DMS53 treated with DMSO at 0.1 percent for 48 hours (cell line): ENCODE measurements at regions not wholly inside any gene's neighbourhood (a gene's known extent, or its start where the extent isn't known, plus 50 kb on each side); places are given as distances from the start of the nearest gene placed in this dataset.
"Not testable (repeated sequence)": the region's sequence is repeated elsewhere in the genome, so short reads cannot be mapped to it uniquely, and the experiment has no call there.

Experiments
- DNase-seq: peaks from one replicate; lab custom pipeline; 2025; ENCODE audit not compliant: unreplicated experiment; lab: John Stamatoyannopoulos, UW

DNA sequence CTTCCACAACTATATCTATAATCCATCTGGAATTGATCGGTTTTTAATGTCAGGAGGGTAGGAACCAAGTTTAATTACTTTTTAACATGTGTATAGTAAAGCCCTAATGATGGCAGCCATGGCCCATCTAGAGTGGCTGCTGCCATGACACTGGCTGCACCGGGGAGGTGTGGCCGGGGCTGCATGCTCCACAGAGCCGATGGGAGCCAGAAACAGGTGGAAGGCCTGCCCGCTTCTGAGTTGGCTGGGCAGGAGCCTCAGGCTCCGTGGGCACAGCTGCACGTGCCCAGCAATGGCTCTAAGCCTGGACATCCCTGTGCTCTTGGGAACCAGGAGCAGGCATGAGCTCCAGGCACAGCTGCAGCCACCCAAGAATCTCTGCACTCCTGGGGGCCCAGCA, 73.0 kb downstream of the GBP6 start:
- DNase-seq, result no peak

DNA sequence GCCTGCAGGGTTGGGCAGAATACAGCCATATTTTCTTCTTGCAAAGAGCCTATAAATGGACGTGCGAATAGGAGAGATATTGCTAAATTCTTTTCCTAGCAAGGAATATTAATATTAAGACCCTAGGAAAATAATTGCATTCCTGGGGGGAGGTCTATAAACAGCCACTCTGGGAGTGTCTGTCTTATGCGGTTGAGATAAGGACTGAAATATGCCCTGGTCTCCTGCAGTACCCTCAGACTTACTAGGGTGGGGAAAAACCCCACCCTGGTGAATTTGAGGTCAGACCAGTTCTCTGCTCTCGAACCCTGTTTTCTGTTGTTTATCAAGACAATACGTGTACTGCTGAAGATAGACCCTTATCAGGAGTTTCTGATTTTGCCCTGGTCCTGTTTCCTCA, 74.4 kb downstream of the GBP6 start:
- not testable (repeated sequence) for DNase-seq

DNA sequence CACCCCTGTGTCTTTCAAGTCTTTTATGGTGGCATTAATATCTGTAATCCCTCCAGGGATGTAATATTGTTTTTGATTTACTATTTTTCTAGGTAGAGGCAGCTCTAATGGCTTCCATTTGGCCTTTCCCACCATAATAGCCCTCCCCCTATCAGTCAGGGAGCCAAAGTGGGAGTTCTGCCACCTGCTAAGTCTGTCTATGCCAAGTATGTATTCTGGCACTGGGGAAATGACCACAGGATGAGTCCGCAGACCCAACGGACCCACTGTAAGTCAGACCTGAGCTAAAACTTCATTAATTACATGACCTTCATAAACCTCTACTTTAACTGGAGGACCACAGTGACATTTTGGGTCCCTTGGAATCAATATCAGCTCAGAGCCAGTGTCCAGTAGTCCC, 77.1 kb downstream of the GBP6 start:
- DNase-seq, result no peak

DNA sequence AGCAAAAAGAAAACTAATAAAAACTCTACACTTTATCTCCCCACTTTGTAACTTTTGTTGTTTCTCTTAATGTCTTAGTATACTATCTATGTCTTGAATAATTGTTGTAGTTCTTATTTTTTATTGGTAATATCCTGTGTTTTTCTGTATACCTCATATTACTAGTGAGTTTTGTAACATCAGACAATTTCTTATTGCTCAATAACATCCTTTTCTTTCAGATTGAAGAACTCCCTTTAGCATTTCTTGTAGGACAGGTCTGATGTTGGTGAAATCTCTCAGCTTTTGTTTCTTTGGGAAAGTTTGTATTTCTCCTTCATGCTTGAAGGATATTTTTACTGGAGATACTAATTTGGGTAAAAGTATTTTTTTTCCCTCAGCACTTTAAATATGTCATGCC, 79.8 kb upstream of the LRRC8B start:
- no peak for DNase-seq

DNA sequence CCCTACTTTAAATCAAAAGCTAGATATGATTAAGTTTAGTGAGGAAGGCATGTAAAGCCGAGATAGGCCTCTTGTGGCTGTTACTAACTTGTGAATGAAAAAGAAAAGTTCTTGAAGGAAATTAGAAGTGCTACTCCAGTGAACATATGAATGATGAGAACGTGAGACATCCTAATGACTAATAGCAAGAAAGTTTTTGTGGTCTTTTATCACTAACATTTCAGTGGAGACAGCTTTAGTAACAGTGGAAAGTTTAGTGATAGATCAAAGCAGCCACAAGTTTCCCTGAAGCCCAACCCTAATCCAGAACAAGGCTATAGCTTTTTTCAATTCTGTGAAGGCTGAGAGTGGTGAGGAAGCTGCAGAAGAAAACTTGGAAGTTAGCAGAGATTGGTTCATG, 73.6 kb upstream of the LRRC8B start:
- DNase-seq, result no peak

DNA sequence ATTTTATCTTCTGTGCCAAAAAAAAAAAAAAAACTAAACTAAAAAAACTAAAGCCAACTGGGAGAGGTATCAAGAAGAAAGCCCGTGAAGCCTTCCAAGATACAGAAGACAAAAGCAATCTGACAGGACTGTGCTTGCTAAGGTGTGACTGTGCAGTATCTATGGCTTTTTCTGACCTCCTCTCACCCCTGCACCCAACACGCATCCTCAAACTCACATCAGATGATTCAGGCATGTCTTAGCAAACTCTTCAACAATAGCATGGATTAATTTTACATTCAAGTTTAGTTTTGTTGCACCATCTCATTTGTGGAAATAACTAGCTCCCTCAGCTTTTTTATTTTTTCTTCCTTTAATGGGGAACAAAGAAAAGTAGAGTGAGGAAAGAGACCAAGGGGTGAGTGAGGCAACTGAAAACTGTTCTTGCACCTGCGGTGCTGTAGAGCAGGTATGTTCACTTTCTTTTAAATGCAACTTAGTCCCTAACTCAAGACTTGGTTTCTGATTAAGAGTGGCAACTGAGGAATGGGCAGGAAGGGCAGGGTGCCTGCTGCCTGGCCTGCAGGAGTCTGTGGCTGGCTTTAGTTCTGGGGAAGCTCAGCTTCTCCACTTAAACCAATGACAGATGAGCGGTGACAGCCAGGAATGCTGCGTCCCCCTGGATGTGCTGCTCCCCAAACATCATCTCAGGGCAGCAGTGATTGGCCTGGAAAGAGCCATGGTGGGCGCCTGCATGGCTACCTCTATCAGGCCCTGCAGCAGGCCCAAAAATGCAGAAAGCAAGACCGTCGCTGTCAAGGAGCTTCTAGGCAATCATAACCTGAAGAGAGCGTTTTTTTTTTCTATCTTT, 71.3 kb upstream of the LRRC8B start:
- no peak for DNase-seq

DNA sequence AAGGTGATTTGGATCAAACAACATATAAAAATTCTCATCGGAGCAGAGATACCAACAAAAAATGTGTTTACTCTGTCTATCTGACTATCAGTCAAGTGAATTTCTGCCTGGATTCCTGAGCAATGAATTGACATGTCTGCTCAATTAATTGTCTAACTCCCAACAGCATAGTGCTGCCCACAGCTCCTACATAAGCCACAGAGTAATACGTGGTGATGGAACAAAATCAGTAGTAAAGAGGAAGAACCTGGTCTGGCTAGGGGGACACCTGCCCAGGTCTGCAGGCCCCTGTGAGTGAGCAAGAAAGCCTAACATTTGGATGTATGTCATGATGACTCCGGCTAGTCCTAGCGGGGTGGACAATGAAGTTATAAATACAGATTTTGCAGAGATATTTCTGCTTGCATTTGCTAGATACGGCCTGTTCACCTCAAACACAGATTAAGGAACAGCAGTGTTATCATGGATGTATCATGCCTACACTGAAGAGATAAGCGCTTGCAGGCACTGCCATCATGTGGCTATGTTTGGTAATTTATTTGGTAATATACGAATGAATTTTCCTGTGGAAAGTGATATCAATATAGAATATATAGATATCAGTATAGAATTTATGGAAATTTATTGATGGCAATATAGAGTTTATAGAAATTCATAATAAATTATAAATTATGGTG, 69.6 kb upstream of the LRRC8B start:
- DNase-seq, result peak; percentile 76

DNA sequence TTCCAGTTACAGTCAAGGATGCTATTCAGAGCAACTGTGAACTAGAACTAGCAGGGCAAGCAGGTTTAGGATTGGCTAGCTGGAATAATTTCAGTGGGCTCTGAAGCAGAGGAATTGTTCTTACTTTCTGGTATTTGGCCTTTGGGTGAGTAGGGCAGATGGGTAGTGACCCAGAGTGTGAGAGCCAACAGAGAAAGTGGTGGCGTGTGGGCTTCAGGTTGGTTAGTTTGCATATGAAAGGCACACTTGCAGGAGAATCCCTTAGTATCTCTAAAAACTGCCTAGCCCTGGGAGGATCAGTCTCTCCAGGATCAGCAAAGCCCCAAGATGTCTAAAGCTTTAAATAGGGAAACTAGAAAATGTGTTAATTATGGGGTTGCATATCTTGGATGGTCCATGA, 67.6 kb upstream of the LRRC8B start:
- DNase-seq, result no peak

DNA sequence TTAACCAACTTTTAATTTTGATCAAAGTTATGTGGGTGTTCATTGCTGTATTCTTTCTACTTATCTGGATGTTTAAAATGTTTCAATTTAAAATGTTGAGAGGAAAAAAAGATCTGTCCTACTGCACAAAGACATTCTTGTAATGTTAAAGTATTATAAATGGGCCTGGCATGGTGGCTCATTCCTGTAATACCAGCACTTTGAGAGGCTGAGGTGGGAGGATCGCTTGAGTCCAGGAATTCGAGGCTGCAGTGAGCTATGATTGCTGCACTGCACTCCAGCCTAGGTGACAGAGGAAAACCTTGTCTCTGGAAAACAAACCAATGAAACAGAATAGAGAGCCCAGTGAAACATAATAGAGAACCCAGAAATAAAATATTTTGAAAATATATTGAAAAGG, 65.5 kb upstream of the LRRC8B start:
- DNase-seq, result no peak

DNA sequence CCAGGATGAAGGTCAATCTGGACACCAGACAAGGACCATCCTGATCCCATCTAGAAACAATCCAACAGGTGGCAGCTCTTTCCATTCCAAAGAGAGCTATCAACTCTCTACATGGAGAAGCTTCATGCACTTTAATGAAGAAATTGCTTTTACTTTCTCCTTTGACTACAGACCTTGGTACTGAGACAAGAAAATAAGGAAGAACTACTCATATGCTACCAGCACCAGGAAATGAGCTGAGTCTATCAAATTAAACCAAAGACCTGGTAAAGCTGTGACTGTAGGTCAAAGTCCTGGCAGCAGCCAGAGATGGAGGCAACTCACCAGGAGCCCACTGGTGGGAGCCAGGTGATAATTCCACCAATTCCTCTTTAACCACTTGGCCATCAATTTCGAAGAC, 64.3 kb upstream of the LRRC8B start:
- DNase-seq, result no peak

DNA sequence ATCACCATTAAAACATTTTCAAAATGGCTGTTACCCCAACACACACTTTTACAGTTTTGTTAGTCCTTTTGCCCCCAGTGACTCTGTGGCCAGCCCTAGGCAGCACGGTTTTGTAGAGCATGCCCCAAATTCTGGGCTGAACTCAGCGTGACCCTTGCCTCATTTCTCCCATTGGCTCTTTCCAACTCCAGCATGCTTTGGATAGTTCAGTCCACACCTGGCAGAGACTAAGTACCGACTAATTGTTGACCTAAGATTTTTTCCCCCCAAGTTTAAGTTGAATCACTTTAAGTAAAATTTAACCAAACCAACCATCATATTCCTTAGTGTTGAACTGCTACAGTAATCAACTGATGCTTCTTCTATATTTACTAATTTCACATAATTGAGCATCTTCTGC, 62.4 kb upstream of the LRRC8B start:
- no peak for DNase-seq

DNA sequence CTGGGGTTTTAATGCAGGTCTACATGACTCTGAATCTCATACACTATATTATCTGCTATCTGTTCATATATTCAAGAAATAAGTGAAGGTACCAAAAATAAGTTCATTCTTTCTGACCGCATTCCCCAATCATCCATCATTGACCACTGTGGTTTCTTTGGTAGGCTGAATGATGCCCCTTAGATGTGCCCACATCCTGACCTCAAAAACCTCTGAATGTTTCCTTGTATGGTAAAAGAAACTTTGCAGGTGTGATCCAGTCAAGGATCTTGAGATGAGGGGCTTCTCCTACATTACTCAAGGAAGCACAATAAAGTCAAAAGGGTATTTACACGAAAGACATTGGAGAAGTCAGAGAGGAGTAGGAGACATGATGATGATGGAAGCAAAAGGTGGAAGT, 60.6 kb upstream of the LRRC8B start:
- DNase-seq, result no peak

DNA sequence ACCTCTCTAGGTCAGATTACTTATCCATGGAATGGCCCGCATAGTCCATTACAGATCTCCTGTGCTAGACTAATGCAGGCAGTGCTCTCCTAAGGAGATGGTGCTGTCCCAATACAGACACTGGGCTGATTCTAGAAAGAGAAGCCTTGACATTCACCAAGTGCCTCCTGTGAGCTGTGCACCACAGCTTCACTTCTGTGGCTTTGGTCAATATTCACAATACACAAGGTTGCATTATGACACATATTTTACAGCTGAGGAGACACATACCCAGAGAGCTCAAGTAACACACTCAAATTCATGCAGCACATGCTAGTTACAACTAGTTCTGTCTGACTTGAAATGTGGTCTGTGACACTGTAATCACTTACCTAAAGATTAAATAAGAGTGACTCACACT, 59.4 kb upstream of the LRRC8B start:
- peak; percentile 38 for DNase-seq

DNA sequence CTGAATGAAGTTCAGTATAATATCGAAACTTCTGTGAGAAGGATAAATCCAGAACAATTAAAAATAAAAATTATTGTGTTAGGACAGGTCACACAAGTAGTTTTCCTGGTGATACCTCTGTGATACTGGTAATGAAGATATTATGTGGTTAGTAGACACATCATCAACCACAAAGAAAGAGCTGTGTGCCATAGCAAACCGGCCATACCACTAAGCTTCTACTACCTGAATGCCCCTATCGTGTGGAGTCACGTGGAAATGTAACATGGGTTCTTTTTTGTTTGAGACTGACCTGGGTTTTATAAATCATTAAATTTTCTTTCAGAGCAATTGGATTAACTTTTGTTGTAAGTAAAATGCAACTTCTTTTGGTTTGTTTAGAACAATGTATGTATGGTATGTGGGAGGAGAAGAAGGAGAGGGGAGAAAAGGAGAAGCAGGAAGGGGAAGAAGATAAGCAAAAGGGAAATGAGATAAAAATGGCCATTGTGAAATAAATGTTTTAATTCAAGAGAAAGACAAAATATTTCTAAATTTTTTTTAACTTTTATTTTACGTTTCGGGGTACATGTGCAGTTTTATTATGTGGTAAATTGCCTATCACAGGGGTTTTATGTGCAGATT, 58.2 kb upstream of the LRRC8B start:
- DNase-seq, result no peak

DNA sequence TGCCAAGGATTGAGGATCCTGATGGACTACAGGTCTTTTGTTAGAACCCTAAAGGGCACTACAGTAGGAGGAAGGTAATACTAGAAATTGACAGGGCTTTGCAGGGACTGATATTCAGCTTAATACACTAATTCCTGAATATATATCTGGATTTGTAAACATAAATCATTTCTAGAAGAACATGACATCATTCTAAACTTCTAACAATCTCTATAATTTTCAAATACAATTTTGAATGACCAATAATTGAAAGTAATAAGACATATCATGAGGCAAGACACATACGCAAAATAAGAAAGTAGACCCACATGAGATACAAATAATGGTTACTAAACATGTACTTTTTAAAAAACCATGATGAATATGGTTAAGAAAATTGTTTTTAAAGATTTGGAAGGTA, 52.4 kb upstream of the LRRC8B start:
- DNase-seq, result no peak

DNA sequence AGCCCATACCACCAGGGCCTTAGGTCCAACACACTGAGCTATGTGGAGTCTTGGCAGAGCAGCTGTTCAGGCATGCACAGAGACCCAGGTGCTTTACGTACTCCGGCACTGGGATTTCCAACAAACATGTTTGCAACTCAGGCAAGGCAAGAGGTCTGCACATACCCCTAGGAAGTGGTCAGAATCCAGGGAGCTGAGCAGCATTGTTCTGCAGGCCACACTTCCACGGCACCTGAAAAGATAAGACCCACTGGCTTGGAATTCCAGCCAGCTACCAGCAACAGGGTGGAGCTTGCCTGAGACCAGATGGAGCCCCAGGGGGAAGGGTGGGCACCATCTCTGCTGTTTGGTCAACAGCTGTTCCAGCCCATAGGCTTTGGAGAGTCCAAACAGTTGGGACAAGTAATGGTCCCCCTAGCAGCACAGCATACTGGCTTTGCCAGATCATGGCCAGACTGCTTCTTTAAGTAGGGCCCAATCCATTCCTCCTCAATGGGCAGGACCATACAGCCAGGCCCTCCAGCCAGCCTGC, 51.7 kb upstream of the LRRC8B start:
- no peak for DNase-seq
